Fibroblast of lung (primary cell): ENCODE measurements at regions not wholly inside any gene's neighbourhood (a gene's known extent, or its start where the extent isn't known, plus 50 kb on each side); places are given as distances from the start of the nearest gene placed in this dataset.

Source experiments
- EZH2 ChIP-seq: IDR thresholded peaks from 2 replicates; pipeline ENCODE4 v1.5.1; 2012; ENCODE audit warnings: low read length, control low read depth, mild to moderate bottlenecking; ENCODE audit errors: missing control alignments
- TF ChIP-seq, protein P1 (sequence below), 2 donors: IDR thresholded peaks in 1 of 2; conservative IDR thresholded peaks in 1 of 2; 1 replicate in 1 of 2; 2 replicates in 1 of 2; pipeline ENCODE4 v1.5.1; 2011 to 2012; ENCODE audit warnings: low read length in 2 of 2, control low read depth in 1 of 2, inconsistent platforms in 1 of 2, low read depth in 1 of 2, mild to moderate bottlenecking in 1 of 2

GRCh38 chrX:40832723-40833122 lies 97.4 kb upstream of the MED14 start:
- TF ChIP-seq, protein P1, sequence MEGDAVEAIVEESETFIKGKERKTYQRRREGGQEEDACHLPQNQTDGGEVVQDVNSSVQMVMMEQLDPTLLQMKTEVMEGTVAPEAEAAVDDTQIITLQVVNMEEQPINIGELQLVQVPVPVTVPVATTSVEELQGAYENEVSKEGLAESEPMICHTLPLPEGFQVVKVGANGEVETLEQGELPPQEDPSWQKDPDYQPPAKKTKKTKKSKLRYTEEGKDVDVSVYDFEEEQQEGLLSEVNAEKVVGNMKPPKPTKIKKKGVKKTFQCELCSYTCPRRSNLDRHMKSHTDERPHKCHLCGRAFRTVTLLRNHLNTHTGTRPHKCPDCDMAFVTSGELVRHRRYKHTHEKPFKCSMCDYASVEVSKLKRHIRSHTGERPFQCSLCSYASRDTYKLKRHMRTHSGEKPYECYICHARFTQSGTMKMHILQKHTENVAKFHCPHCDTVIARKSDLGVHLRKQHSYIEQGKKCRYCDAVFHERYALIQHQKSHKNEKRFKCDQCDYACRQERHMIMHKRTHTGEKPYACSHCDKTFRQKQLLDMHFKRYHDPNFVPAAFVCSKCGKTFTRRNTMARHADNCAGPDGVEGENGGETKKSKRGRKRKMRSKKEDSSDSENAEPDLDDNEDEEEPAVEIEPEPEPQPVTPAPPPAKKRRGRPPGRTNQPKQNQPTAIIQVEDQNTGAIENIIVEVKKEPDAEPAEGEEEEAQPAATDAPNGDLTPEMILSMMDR (conservative IDR thresholded peaks at IDR 0.05 in 1 of 2, IDR thresholded peaks at IDR 0.05 in 1 of 2; ENCODE audit: low read depth in 1 of 2, low read length in 2 of 2), result no peak
- no peak for TF ChIP-seq EZH2
